ENCODE measurements at regions not wholly inside any gene's neighbourhood (a gene's known extent, or its start where the extent isn't known, plus 50 kb on each side); places are given as distances from the start of the nearest gene placed in this dataset.
A peak's percentile ranks its signal among the peaks of the same experiment; 100 is the strongest.
"Not testable (repeated sequence)": the region's sequence is repeated elsewhere in the genome, so short reads cannot be mapped to it uniquely, and the experiment has no call there.

DNA sequence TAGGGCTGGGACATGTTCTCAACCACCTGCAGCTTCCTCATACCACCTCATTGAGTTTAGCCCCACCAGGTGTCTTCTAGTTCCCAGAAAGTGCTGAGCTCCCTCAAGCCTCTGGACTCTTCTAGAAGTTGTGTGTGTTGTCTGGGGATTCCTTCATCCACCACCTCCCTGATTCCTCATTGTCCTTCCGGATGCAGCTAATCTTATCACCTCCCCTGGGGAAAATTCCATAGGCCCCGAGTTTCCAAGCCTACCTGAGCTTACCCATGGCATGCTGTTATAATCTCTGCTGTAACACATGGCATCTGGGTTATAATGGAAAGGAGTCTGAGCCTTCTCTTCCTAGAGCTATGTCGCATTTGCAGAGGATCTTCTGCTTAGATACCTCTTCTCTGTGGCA is 243.5 kb upstream of the SDK2 start:
- no peak for DNase-seq

DNA sequence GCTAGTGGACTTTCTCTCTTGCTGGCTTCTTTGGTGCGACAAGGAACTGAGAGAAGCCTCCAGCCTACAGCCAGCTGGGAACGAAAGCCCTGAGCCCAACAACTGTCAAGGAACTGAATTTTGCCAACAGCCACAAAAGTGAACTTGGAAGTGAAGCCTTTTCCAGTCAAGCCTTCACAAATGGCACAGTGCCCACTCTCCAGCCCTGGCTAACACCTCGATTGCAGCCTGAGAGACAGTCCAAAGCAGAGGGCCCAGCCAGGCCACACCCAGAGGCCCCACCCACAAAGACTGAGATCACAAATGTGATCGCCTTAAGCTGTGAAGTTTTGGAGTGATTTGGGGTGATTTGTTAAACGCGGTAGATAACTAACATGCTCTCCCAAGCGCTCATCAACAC is 244.6 kb upstream of the SDK2 start:
- DNase-seq, result no peak

DNA sequence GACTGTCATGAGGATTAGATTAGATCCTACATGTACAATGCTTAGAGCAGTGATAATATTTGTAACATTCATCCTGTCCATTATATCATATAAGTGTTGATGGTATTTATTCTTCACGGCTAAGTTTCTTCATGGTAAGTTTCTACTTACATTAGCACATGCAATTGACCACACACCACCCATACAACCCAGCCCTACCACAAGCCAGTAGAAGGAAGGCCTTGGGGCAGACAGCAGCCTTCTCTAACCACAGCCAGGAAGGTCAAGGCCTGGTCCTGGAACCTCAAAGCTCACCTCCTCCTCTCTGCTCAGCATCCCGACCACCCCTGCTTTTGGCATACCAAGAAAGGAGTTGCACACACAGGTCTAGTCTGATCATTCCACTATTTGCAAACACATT is 245.2 kb upstream of the SDK2 start:
- no peak for DNase-seq

DNA sequence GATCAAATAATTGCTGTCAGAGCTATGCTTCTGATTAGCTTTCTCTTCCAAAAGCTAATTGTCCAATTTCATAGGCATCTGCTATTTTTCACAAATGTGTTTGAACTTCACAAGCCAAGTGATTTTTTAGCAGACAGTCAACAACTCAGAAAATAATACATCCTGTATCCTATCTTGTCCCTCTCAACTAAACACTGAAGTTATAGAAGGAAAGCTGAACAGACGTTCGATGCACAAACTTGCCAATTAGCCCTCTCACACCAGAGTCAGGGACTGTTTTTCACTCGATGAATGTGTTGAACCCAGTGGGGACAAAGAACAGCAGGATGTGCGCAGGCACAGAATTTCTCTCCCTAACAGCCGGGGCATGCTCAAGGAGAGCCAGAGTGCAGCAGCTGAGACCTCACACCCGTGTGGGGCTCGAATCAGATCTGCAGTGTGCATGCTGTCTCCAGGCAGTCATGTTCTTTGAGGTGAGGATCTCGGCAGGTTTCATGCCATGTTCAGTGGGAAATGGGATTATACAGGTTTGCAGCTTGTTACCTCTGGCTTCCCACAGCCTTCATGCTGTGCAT is 246.7 kb upstream of the SDK2 start:
- DNase-seq, result no peak

DNA sequence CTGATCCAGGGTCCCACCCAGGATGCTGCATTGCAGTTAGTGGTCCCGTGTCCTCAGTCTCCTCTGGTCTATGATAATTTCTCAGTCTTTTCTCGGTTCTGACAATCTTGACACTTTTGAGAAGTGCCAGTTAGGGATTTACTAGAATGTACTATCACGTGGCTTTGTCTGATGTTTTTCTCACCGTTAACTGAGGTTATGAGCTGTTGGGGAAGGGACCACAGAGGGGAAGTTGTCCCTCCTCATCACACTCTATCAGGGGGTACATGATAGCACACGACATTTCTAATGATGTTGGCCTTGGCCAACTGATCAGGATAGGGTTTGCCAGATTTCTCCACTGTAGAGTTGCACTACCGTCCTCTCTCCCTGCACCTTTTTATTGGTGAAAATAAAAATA is 250.9 kb upstream of the SDK2 start:
- no peak for DNase-seq

DNA sequence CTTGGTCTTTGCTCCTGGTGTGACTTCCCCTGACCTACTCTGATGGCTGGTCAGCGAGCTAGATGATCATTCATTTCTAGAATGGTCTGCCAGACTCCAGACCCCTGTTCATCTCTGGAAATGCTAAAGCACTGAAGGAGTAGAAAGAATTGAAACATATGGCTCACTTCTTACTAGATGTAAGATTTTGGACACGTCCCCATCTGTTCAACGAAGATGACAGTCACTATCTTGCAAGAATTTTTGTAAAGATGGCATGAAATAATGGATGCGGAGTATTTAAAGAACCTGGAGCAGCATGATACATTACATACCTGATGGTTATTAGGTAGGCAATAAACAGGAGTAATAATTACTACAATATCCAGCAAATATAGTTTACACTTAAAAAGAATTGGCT is 252.7 kb upstream of the SDK2 start:
- no peak for DNase-seq

DNA sequence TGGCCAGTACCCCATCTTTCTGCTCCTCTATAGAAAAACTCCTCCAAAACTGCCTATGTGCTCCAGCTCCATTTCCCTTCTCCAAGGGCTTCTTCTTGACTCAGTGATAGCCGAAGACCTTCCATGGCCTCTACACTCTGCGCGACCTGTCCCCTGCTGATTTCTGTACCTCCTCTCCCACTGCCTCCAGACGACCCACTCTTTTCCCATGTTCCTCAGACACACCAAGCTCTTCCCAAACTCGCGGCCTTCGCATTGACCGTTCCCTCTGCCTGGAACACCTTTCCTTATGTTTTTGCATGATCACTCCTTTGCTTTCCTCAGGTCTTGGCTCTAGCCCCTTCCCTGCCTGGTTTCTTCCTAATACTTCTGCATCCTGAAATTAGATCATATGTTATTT is 255.6 kb upstream of the SDK2 start:
- DNase-seq, result no peak

DNA sequence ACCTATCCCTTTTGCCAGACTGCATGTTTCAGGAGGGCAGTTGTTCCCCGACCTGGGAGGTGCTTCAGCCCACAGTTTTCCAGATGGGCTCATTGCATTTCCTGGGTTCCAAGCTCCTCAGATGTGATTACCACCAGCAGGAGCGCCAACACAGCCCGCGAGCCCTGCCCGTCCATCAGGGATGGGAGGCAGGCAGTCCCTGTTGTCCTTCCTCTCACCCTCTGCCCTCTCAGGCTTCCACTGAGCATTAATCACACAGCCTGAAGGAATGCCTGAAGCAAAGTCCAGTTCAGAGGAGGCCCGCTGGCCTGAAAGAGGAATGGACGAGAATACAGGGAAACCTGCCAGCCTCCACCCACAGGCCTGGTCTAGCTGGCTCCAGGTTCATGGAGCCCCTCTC is 256.3 kb upstream of the SDK2 start:
- DNase-seq, result no peak

DNA sequence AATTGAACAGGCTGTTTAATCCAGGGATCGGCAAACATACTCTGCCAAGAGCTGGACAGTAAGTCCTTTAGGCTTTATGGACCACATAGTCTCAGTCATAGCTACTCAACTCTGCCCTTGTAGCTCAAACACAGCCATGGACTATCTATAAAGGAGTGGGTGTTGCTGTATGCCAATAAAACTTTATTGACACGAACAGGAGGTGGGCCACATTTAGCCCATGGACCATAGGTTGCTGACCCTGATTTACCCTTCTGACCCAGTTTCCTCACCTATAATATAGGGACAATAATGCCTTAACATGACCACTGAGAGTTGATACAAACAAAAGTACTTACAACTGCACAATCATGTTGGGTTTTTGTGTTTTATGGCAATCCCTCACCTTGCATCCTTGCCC is 257.0 kb upstream of the SDK2 start:
- no peak for DNase-seq

DNA sequence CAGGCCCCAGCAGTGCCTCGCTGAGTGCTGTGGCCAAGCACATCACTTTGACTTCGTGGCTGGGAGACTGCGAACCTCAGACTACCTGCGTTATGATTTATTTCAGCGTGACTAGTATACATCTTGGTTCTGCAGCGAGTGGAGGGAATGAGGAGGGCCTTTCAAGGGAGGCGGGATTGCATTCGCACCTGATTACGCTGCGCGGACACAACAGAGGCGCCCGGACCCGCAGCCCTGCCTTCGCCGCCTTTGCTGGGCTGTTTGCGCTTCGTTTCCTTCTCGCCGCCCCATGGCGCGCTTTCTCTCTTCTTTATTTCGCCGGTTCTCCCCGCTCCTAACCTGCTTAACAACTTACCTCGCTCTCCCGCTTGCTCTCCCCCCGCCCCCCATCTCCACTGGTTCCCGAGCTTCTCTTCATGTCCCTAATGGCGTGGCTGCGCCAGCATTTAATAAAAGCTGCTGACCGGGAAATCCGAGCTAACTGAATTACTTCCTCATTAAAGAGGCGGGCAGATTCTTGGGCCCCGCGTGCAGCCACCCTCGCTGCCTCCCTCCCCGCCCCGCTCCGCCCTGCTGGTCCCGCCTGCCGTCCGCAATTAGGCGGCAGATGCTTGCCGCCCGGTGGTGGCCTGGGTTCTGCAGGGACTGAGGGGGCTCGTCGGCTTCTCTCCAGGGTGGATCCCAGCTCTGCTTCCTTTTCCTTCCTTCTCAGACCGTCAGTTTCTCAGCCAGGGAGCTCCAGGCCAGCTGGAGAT is 257.6 kb upstream of the SDK2 start:
- DNase-seq, result peak in 5 of 56 donors; percentile 3 to 19 (median 7)

DNA sequence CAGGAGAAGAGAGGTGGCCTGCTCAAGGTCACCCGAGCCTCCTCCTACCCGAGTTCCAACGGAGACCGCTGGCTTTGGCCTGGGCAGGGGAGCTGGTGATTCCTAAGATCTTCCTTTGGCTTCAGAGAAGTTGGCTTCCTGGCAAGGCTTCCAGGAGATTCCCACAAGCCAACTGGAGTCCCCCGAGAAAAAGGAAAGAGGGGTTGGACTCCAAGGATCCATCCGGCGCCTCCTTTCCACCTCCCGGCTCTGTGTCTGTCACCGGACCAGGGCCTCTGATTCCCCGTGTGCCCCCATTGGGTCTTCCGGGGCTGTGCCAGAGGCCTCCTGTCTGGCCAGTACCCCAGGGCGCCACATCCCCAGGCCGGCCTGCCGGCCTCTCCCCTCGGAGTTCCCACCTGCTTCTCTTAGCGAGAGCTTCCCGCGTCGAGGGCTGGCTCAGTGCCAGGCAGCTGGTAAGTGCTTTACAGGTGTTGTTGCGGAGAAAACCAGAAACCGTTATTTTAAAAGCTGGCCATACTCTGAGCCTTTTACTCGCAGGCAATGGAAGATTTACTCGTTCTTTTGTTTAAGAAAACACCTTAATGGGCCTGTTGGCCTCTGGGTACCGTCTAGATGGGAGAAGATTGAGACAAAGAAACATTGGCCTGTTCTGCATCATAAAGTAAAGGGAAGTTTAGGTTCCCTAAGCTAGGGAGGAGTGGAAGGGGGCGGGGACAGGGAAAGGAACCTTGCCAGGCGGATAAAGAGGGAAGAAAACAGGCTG is 258.4 kb upstream of the SDK2 start:
- DNase-seq, result no peak

DNA sequence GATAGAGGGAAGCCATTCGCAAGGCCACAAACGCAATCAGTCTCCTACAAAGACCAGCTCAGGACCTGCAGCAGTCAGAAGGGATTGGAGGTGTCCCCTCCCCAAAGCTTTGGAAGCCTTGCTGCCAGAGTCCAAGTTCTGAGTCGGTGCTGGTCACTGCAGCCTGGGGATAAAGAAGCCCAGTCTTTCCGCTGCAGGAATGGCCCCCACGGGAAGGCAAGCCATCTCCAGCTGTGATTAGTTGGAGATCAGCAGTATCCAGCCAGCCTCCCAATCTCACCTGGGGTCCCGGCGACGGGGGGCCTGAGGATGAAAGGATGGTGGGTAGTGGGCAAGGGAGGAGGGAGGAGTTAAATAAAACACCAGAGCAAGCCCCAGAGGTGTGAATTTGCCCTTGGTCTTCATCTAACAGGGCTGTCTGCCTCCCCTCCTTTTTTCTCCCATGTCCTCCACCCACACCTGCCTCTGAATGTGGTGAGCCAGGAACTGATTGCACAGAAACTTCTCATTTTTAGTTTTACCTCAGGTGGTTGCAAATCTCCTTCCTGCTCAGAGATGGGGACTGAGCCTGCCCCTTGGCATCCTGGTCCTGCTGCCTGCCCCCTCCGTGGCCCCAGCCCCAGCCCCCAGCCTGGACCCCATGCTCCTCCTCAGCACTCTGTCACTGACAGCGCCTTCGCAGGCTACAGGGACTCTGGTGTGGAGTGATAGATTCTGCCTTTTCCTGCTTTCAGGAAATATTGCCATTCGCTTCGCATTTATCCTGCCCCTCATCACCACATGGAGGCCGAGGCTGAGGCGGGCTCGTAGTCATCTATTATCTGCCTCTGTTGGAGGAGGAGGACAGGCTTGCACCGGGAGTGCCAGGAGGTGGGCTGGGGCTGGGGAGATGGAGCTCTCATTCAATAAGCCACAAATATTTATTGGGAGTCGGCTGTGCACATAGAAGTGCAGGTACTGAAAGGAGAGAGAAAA is 262.9 kb upstream of the SDK2 start:
- no peak for DNase-seq

DNA sequence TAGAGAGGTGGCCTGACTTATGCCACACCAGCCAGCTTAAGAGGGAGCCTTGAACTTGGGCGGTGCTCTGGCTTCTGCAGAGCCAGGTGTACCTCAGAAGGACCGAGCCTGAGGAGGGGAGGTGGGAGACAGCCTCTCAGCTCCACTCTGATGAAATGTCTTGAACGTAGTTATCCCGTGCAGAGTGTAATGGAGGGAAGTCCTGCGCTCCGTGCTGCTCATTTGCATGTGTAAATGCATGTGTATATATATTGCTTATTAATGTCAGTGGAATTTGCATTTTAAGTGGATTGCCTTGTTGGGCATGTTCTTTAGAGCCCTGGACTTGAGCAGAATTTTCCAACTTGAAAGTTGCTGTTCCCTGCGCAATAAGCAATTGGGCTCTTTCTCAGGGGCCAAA is 264.9 kb upstream of the SDK2 start:
- DNase-seq, result no peak

DNA sequence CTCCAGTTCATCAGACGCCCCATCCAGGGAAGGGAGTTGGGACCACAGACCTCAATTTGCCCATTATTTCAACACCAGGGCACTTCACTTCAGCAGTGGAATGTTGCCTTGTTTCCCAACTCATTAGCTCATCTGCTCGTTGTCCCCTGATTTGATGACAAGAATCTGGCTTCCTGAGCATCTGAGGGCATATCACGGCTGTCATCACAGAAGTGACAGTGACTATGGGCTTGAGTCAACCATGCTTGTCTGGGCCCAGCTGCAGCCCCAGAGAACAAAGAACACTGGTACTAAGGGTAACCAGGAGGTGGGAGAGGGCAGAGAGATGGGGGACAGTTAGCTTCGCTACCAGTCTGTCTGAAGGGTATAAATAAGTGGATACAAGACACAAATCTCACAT is 266.0 kb upstream of the SDK2 start:
- peak in 27 of 56 donors; percentile 6 to 60 (median 17) for DNase-seq

DNA sequence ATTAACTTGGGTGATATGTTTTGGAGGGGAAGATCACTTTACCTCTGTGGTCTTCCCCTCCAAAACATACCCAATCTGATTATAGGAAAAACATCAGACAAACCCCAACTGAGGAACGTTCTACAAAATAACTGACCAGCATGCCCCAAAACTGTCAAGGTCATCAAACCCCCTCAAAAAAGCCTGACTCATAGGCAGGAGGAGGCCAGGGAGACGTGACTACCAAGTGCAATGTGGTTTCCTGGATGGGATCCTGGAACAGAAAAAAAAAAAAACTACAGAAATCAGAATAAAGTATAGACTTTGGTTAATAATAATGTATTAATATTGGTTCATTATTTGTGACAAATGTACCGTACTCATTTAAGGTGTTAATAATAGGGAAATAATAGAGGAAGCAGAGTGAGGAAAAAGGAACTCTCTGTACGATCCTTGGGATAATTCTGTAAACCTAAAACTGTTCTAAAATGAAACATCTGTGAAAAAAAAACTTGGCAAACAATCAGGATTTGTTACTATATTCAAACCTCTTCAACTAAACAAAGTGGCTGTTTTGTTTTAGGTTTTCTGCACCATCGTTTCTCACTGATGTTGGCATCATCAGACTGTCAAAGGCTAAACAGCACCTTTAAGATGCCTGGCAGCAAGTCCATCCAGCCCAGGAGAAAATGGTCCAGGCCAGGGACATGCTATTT is 266.7 kb upstream of the SDK2 start:
- no peak for DNase-seq

DNA sequence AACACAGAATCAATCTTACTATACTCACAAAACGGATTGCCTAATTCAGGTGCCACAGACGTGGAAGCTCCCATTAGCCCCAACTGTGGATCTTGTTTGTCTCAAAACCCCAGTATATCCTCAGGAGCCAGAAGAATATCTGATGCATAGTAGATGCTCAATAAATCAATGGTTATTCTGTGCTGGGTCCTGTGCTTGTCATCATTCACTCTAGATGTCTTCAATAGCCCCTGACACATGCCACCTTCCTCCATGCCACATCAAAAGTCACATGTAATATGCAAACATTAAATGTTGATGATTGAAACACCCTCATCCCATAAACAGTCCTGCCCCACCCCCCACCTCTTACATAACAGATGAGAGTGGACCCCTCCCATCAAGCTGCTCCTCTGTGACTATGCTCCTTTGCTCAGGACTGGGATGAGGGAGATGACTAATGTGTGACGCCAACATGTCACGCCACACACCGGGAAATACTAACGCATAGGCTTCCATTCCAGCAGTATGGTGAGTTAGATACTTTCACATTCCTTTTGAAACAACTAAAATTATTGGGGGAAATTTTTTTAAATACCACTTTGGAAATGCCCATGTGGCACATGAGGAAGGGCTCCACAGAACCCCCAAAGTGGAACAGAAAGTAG is 267.6 kb upstream of the SDK2 start:
- DNase-seq, result no peak

DNA sequence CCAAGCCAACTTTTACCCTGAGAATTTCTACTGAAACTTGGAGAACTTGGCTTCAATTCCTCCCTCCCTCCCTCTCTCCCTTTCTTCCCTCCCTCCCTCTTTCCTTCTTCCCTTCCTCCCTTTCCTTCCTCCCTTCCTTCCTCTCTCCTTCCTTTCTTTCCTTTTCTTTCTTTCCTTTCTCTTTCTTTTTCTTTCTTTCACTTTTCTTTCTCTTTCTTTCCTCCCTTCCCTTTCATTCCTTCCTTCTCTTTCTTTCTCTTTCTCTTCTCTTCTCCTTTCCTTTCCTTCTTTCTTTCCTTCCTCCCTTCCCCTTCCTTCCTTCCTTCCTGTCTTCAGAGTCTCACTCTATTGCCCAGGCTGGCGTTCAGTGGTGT is 268.1 kb upstream of the SDK2 start:
- no peak for DNase-seq

DNA sequence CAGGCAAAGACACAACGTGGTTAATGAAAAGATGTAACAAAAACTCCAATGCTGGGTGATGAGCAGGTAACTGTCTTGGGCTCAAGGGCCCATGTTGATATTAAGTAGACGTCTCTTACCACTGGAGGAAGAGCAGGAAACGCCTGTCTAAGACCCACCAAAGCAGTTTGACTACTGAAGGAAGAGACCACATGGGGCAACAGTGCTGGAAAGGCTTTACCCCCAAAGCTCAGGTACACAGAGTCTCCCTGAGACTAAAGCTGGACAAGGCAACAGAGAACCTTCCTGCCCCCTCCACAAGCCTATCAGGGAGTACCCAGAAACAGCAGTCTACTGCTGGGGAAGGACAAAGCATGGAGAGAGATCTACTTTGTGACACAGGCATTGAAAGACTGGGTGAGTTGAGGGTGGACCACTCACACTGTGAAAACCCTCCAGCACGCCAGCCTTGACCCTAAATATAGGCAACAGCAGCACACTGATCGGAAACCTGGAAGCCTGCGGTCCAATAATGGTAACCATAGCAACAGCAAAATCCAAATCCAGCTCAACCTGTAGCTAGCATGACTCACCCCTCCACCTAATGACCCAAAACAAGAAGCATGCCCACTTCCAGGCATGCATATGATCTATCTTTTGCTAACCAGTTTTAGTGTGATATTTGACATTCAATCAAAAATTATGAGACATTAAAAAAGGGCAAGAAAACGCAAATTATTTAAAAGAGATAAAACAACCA is 270.5 kb upstream of the SDK2 start:
- DNase-seq, result no peak

DNA sequence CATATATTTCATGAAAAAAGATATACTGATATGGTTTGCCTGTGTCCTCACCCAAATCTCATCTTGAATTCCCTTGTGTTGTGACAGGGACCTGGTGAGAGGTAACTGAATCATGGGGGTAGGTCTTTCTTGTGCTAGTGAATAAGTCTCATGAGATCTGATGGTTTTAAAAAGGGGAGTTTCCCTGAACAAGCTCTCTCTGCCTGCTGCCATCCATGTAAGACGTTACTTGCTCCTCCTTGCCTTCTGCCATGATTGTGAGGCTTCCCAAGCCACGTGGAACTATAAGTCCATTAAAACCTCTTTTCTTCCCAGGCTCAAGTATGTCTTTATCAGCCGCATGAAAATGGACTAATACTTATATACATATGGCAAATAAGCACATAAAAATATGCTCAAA is 274.8 kb upstream of the SDK2 start:
- DNase-seq, result not testable (repeated sequence)

DNA sequence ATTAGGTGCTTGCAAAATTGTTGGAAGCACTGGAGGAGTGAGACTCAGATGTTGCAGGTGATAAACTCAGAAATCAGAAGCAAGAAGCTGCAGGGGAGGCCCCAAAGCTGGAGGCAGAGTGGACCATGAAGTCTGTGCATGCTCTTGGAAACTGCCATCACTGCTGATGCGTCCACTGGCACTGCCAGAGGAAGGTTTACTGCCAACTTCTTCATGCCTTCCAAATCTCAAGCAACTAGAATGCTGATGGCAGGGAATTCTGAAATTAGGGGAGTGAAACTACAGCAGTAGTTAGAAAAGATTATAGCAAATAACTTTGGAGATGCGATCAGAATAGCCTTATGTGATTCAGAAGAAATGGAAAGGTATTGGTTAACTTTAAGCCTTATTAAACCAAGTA is 277.1 kb upstream of the SDK2 start:
- DNase-seq, result no peak
